ACC112 (cell line): ENCODE measurements at regions not wholly inside any gene's neighbourhood (a gene's known extent, or its start where the extent isn't known, plus 50 kb on each side); places are given as distances from the start of the nearest gene placed in this dataset.

Experiments used
- H2AFZ ChIP-seq: fragments of 200-600 bp; sonication (generic); one replicate; pipeline ENCODE4 v1.6.0; 2017; ENCODE audit warnings: antibody characterized with exemption, low read length; ENCODE audit not compliant: unreplicated experiment
- H3K27ac ChIP-seq: fragments of 200-600 bp; sonication (generic); 2 replicates; pipeline ENCODE4 v1.5.1; 2014; ENCODE audit warnings: low read depth, mild to moderate bottlenecking, antibody characterized with exemption, low read length, moderate library complexity
- H3K27me3 ChIP-seq: fragments of 200-600 bp; sonication (generic); 2 replicates; pipeline ENCODE4 v1.6.1; 2014; ENCODE audit warnings: mild to moderate bottlenecking, antibody characterized with exemption, low read length, moderate library complexity, mixed read lengths; ENCODE audit not compliant: insufficient read depth
- H3K36me3 ChIP-seq: fragments of 200-600 bp; sonication (generic); 2 replicates; pipeline ENCODE4 v1.6.1; 2016; ENCODE audit warnings: mild to moderate bottlenecking, antibody characterized with exemption, low read length, moderate library complexity, mixed read lengths; ENCODE audit not compliant: insufficient read depth
- H3K4me1 ChIP-seq: fragments of 200-600 bp; sonication (generic); one replicate; pipeline ENCODE4 v1.6.1; 2016; ENCODE audit warnings: low read length, mixed read lengths; ENCODE audit not compliant: insufficient read depth, unreplicated experiment, control insufficient read depth
- H3K4me3 ChIP-seq: fragments of 200-600 bp; sonication (generic); 2 replicates; pipeline ENCODE4 v1.5.1; 2014; ENCODE audit warnings: mild to moderate bottlenecking, low read depth, low read length
- H3K79me2 ChIP-seq: fragments of 200-600 bp; sonication (generic); one replicate; pipeline ENCODE4 v1.6.0; 2016; ENCODE audit warnings: low read length; ENCODE audit not compliant: control insufficient read depth, unreplicated experiment, insufficient read depth

GRCh38 chr1:238214449-238214848 is 323.7 kb upstream of the ZP4 start:
- Histone ChIP-seq H3K27ac (no peak overlapping the region), H3K4me1 (no peaks in the 10 kb centered on the region), H2AFZ (no peak overlapping the region), H3K4me3 (no peak overlapping the region), H3K36me3 (no peaks in the 10 kb centered on the region), H3K79me2 (no peaks in the 10 kb centered on the region), H3K27me3 (no peaks in the 10 kb centered on the region)

- Histone ChIP-seq H3K79me2 (no peaks in the 10 kb centered on the region), H3K36me3 (no peaks in the 10 kb centered on the region), H2AFZ (no peak overlapping the region), H3K4me3 (no peak overlapping the region), H3K27ac (no peak overlapping the region), H3K4me1 (no peaks in the 10 kb centered on the region), H3K27me3 (no peaks in the 10 kb centered on the region)
These were observed 314.4 kb upstream of the ZP4 start for GRCh38 chr1:238205045-238205662.

- no peaks in the 10 kb centered on the region for H3K36me3 ChIP-seq
- no peak overlapping the region for H3K27ac ChIP-seq
- no peaks in the 10 kb centered on the region for H3K4me1 ChIP-seq
- H2AFZ ChIP-seq: no peak overlapping the region
- no peak overlapping the region for H3K4me3 ChIP-seq
- no peaks in the 10 kb centered on the region for H3K79me2 ChIP-seq
- H3K27me3 ChIP-seq: no peaks in the 10 kb centered on the region
These were observed 311.3 kb upstream of the ZP4 start for GRCh38 chr1:238201992-238202391.

- Histone ChIP-seq H3K36me3 (no peaks in the 10 kb centered on the region), H3K4me1 (no peaks in the 10 kb centered on the region), H3K4me3 (no peak overlapping the region), H3K27ac (no peak overlapping the region), H3K27me3 (no peaks in the 10 kb centered on the region), H2AFZ (peak overlapping the region; percentile 23), H3K79me2 (no peaks in the 10 kb centered on the region)
These were observed 308.6 kb upstream of the ZP4 start for GRCh38 chr1:238199325-238199724.

- Histone ChIP-seq H3K36me3 (no peaks in the 10 kb centered on the region), H3K79me2 (no peaks in the 10 kb centered on the region), H2AFZ (no peak overlapping the region), H3K27ac (no peak overlapping the region), H3K27me3 (no peaks in the 10 kb centered on the region), H3K4me1 (no peaks in the 10 kb centered on the region), H3K4me3 (no peak overlapping the region)
These were observed 305.8 kb upstream of the ZP4 start for GRCh38 chr1:238196516-238196915.

GRCh38 chr1:238191170-238191569 is 300.4 kb upstream of the ZP4 start:
- no peaks in the 10 kb centered on the region for H3K27me3 ChIP-seq
- no peaks in the 10 kb centered on the region for H3K36me3 ChIP-seq
- H3K27ac ChIP-seq: no peak overlapping the region
- H3K4me1 ChIP-seq: no peaks in the 10 kb centered on the region
- H3K4me3 ChIP-seq: no peak overlapping the region
- no peaks in the 10 kb centered on the region for H3K79me2 ChIP-seq
- no peak overlapping the region for H2AFZ ChIP-seq

- Histone ChIP-seq H2AFZ (no peak overlapping the region), H3K36me3 (no peaks in the 10 kb centered on the region), H3K4me1 (no peaks in the 10 kb centered on the region), H3K79me2 (no peaks in the 10 kb centered on the region), H3K4me3 (no peak overlapping the region), H3K27ac (no peak overlapping the region), H3K27me3 (0 out of 2 replicates have a peak, but pooled peaks cover 3% of the 10 kb centered on the region)
These were observed 296.8 kb upstream of the ZP4 start for GRCh38 chr1:238187575-238187949.

- Histone ChIP-seq H3K27ac (no peak overlapping the region), H3K4me1 (no peaks in the 10 kb centered on the region), H3K4me3 (no peak overlapping the region), H3K27me3 (0 out of 2 replicates have a peak, but pooled peaks cover 3% of the 10 kb centered on the region), H3K79me2 (no peaks in the 10 kb centered on the region), H2AFZ (no peak overlapping the region), H3K36me3 (no peaks in the 10 kb centered on the region)
These were observed 296.3 kb upstream of the ZP4 start for GRCh38 chr1:238186887-238187574.

GRCh38 chr1:238177960-238178645 is 287.4 kb upstream of the ZP4 start:
- no peaks in the 10 kb centered on the region for H3K4me1 ChIP-seq
- H3K27ac ChIP-seq: no peak overlapping the region
- no peaks in the 10 kb centered on the region for H3K27me3 ChIP-seq
- H2AFZ ChIP-seq: no peak overlapping the region
- no peaks in the 10 kb centered on the region for H3K36me3 ChIP-seq
- no peak overlapping the region for H3K4me3 ChIP-seq
- no peaks in the 10 kb centered on the region for H3K79me2 ChIP-seq

GRCh38 chr1:238177351-238177750 is 286.6 kb upstream of the ZP4 start:
- Histone ChIP-seq H3K4me3 (no peak overlapping the region), H2AFZ (no peak overlapping the region), H3K4me1 (no peaks in the 10 kb centered on the region), H3K27me3 (no peaks in the 10 kb centered on the region), H3K36me3 (no peaks in the 10 kb centered on the region), H3K79me2 (no peaks in the 10 kb centered on the region), H3K27ac (no peak overlapping the region)

- no peak overlapping the region for H3K4me3 ChIP-seq
- no peaks in the 10 kb centered on the region for H3K4me1 ChIP-seq
- no peaks in the 10 kb centered on the region for H3K79me2 ChIP-seq
- H3K27me3 ChIP-seq: no peaks in the 10 kb centered on the region
- H3K27ac ChIP-seq: no peak overlapping the region
- no peak overlapping the region for H2AFZ ChIP-seq
- no peaks in the 10 kb centered on the region for H3K36me3 ChIP-seq
These were observed 285.7 kb upstream of the ZP4 start for GRCh38 chr1:238176441-238176840.
